ENCODE measurements at regions not wholly inside any gene's neighbourhood (a gene's known extent, or its start where the extent isn't known, plus 50 kb on each side); places are given as distances from the start of the nearest gene placed in this dataset.

GRCh38 chr16:86819533-86819892, 241.2 kb downstream of the FOXL1 start:
- TF ChIP-seq CTCF (tag by site-specific recombination; IDR thresholded peaks at IDR 0.05) (no peak), ZBTB10 (tag by site-specific recombination; IDR thresholded peaks at IDR 0.05) (no peak), WT1 (tag by site-specific recombination; IDR thresholded peaks at IDR 0.05) (no peak), BCL6B (tag by site-specific recombination; IDR thresholded peaks at IDR 0.05) (no peak), PATZ1 (tag by site-specific recombination; IDR thresholded peaks at IDR 0.05) (no peak), ZNF2 (tag by site-specific recombination; IDR thresholded peaks at IDR 0.05) (no peak), ZBTB7A (tag by site-specific recombination; IDR thresholded peaks at IDR 0.05; ENCODE audit: low read depth) (no peak), ZNF707 (tag by site-specific recombination; IDR thresholded peaks at IDR 0.05) (no peak), ATF2 (tag by site-specific recombination; IDR thresholded peaks at IDR 0.05; ENCODE audit: low read depth) (no peak), ZNF223 (tag by site-specific recombination; IDR thresholded peaks at IDR 0.05) (no peak), HOXA7 (CRISPR knock-in tag; IDR thresholded peaks at IDR 0.05; ENCODE audit: borderline replicate concordance) (no peak)
